ENCODE measurements at regions not wholly inside any gene's neighbourhood (a gene's known extent, or its start where the extent isn't known, plus 50 kb on each side); places are given as distances from the start of the nearest gene placed in this dataset.

- peak; percentile 25 for TF ChIP-seq CTCF (IDR thresholded peaks at IDR 0.05; ENCODE audit: insufficient read depth, low read length, poor library complexity, severe bottlenecking)
- no peak for DNase-seq (ENCODE audit: low read depth)
- peaks cover 6% of the 10 kb centered on the region for H3K27me3 ChIP-seq (ENCODE audit: control insufficient read depth, insufficient read depth, low read length)
- H3K4me3 ChIP-seq (ENCODE audit: low read depth, low read length): no peak overlapping the region
- no peaks in the 10 kb centered on the region for H3K36me3 ChIP-seq (ENCODE audit: control insufficient read depth, insufficient read depth, low read length)
Measured at GRCh38 chr1:2875707-2876561, 74.4 kb upstream of the TTC34 start.

GRCh38 chr1:2876846-2877245 lies 75.4 kb upstream of the TTC34 start:
- no peak for DNase-seq (ENCODE audit: low read depth)
- no peak for TF ChIP-seq CTCF (IDR thresholded peaks at IDR 0.05; ENCODE audit: insufficient read depth, low read length, poor library complexity, severe bottlenecking)

GRCh38 chr1:2877391-2877790 lies 75.9 kb upstream of the TTC34 start:
- no peak for TF ChIP-seq CTCF (IDR thresholded peaks at IDR 0.05; ENCODE audit: insufficient read depth, low read length, poor library complexity, severe bottlenecking)
- peaks cover 6% of the 10 kb centered on the region for H3K27me3 ChIP-seq (ENCODE audit: control insufficient read depth, insufficient read depth, low read length)

More at GRCh38 chr1:2876846-2877245, 75.4 kb upstream of the TTC34 start:
- Histone ChIP-seq H3K4me3 (ENCODE audit: low read depth, low read length) (no peak overlapping the region), H3K36me3 (ENCODE audit: control insufficient read depth, insufficient read depth, low read length) (no peaks in the 10 kb centered on the region), H3K27me3 (ENCODE audit: control insufficient read depth, insufficient read depth, low read length) (peaks cover 6% of the 10 kb centered on the region)

GRCh38 chr1:2878591-2878990 lies 77.1 kb upstream of the TTC34 start:
- peaks cover 16% of the 10 kb centered on the region for H3K27me3 ChIP-seq (ENCODE audit: control insufficient read depth, insufficient read depth, low read length)
- no peak for DNase-seq (ENCODE audit: low read depth)
- TF ChIP-seq CTCF (IDR thresholded peaks at IDR 0.05; ENCODE audit: insufficient read depth, low read length, poor library complexity, severe bottlenecking): no peak
- no peak overlapping the region for H3K4me3 ChIP-seq (ENCODE audit: low read depth, low read length)
- no peaks in the 10 kb centered on the region for H3K36me3 ChIP-seq (ENCODE audit: control insufficient read depth, insufficient read depth, low read length)

More at GRCh38 chr1:2877391-2877790, 75.9 kb upstream of the TTC34 start:
- no peak overlapping the region for H3K4me3 ChIP-seq (ENCODE audit: low read depth, low read length)
- DNase-seq (ENCODE audit: low read depth): no peak
- no peaks in the 10 kb centered on the region for H3K36me3 ChIP-seq (ENCODE audit: control insufficient read depth, insufficient read depth, low read length)

GRCh38 chr1:2879026-2879425 lies 77.5 kb upstream of the TTC34 start:
- no peak for DNase-seq (ENCODE audit: low read depth)
- TF ChIP-seq CTCF (IDR thresholded peaks at IDR 0.05; ENCODE audit: insufficient read depth, low read length, poor library complexity, severe bottlenecking): no peak
- Histone ChIP-seq H3K4me3 (ENCODE audit: low read depth, low read length) (no peak overlapping the region), H3K27me3 (ENCODE audit: control insufficient read depth, insufficient read depth, low read length) (peaks cover 20% of the 10 kb centered on the region), H3K36me3 (ENCODE audit: control insufficient read depth, insufficient read depth, low read length) (no peaks in the 10 kb centered on the region)

- Histone ChIP-seq H3K4me3 (ENCODE audit: low read depth, low read length) (no peak overlapping the region), H3K27me3 (ENCODE audit: control insufficient read depth, insufficient read depth, low read length) (peaks cover 23% of the 10 kb centered on the region), H3K36me3 (ENCODE audit: control insufficient read depth, insufficient read depth, low read length) (no peaks in the 10 kb centered on the region)
- no peak for DNase-seq (ENCODE audit: low read depth)
- no peak for TF ChIP-seq CTCF (IDR thresholded peaks at IDR 0.05; ENCODE audit: insufficient read depth, low read length, poor library complexity, severe bottlenecking)
Measured at GRCh38 chr1:2879591-2879990, 78.1 kb upstream of the TTC34 start.

Data from kidney epithelial cell (primary cell).